GM18498 (cell line): ENCODE measurements at regions not wholly inside any gene's neighbourhood (a gene's known extent, or its start where the extent isn't known, plus 50 kb on each side); places are given as distances from the start of the nearest gene placed in this dataset.
A peak's percentile ranks its signal among the peaks of the same experiment; 100 is the strongest.
"Not testable (repeated sequence)": the region's sequence is repeated elsewhere in the genome, so short reads cannot be mapped to it uniquely, and the experiment has no call there.

Experiments
- ATAC-seq: cut with Tn5 transposase; IDR thresholded peaks from one replicate; pipeline ENCODE4 v1.9.1; 2021; ENCODE audit warnings: mild to moderate bottlenecking, moderate library complexity; ENCODE audit not compliant: unreplicated experiment

DNA sequence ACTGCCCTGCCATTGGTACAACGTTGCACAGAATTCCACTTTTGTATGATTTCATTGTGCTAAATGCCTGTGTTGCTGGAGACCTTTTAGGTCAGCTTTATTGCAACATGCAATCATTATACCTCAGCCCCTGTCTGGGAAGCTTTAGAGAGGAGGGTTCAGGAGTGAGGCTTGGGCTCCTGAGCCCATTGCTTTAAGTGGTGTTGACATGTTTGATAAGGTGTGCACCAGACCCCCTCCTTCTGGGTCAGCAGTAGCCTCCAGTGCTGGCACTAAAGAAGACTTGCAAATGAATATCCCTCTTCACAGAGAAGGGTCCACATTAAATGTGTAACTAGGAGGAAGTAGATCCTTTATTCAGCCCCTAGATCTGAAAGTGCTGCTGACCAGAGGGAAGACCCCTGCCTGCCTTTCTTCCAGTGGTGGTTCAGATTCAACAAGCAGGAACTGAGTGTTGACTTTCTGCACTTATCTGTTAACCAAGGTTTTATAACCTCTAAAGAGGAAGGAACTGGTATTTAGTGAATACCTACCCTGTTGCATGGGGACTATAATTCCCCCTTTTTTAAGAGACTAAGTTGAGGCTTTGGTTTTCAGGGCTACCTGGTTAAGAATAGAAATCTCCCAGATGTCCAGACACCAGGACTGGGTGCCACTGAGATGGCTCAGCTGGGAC lies 369.4 kb upstream of the IGFBP3 start:
- peak; percentile 7 for ATAC-seq

DNA sequence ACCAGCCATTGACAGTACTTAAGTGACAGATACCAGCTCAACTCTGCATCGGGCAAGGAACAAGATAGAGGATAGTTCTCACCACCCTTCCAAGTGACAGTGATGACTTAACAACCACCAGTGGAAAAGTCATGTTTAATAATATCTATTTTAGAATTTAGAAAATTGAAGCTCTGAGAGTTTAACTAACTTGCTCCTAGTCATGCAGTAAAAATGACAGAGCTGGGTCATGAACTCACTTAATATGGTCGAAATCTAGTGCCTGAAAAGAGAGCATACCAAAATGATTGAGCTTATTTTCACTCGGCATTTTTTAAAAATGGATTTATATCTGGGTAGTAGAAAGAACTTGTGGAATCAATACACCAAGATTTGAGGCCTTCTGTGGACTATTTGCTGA lies 367.8 kb upstream of the IGFBP3 start:
- no peak for ATAC-seq

DNA sequence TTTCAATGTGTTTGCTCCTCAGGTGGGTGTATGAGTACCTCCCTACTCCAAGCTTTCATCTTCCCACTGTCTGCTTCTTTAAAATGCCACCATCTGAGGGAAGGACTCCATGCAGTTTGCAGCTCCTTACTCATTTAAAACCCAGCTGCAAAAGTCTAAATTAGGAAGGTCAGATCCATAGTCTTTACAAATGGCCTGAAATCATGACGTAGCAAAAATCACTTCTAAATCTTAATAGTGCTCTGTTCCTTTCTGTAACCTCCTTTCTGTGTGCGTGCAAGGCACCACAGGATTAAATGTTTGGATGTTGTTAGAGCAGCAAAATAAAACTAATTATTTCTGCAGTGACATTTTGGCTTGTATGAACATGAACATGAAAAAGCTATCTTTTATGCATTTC lies 366.9 kb upstream of the IGFBP3 start:
- ATAC-seq = no peak

GRCh38 chr7:46286957-46287356 lies 365.9 kb upstream of the IGFBP3 start:
- no peak for ATAC-seq

DNA sequence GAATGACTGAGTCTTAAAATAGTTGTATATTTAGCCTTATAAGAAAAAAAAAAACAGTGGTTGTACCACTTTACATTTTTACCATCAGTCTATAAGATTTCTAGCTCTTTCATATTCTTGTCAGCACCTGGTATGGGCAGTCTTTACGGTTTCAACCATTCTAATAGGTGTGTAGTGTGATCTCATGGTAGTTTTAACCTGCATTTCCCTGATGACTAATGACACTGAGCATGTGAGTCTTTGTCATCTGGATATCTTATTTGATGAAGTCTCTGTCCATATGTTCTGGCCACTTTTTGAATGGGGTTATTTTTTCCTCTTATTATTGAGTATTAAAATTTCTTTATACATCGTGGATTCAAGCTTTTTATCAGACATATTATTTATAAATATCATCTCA lies 365.3 kb upstream of the IGFBP3 start:
- no peak for ATAC-seq

DNA sequence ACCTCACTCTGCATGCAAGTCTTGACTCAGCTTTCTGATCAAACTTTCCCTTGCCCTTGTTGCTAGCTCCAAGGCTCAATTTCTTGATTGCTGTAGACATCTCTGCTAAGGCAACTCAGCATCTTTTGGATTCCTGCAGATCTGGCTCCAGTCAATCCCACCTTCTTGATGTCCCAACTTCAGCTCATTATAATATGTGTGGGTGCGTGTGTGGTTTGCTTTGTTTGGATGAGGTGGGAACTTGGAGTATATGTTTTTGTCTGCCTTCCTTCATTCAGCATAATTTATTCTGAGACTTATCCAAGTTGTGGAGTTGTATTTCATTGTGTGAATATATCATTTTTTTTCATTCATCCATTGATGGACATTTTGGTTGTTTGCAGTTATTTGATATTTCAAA lies 364.8 kb upstream of the IGFBP3 start:
- no peak for ATAC-seq

GRCh38 chr7:46283852-46284251 lies 362.8 kb upstream of the IGFBP3 start:
- ATAC-seq = no peak

DNA sequence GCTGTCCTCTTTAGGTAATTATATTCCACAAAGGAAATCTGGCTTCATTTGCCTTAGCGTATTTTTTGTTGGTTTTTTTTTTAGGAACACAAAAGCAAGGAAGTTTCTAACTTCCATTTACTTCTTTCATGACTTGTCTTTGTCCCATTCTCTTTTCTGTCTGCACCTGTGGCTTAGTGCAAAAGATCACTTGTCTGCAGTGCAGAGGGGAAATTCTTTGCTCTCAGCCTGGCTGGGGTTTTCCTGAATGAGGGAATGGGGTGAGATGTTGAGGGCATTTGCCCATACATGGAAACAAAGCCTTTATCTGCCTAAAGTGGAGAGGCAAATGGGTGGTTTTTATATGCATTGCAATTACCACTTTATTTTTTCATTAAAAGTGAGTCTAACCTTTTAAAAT lies 361.1 kb upstream of the IGFBP3 start:
- no peak for ATAC-seq

DNA sequence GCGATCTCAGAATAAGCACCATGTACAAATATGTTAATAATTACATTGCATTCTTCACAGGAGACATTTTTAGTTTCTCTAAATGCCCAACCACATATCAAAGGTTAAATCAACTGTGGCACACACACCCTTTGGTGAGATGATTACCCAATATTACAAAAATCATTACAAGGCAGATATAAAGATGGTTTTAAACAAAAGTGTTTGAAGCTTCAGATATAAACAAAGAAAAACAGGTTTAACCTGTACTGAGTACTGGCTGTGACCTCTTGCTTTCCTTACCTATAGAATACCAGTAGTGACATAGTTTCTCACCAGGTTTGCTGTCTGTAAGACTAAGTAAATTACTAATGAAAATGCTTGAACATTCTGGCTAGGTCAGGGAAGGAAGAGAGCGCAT lies 360.0 kb upstream of the IGFBP3 start:
- no peak for ATAC-seq

DNA sequence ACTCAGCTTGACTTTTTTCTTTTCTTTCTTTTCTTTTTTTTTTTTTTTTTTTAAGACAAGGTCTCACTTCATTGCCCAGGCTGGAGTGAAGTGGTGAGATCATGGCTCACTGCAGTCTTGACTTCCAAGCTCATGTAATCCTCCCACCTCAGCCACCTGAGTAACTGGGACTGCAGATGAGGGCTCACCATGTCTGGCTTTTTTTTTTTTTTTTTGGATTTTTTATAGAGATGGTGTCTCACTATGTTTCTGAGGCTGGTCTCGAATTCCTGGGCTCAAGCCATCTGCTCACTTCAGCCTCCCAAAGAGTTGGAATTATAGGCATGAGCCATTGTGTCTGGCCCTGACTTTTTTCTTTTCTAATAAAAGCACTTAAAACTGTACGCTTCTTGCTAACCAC lies 358.2 kb upstream of the IGFBP3 start:
- no peak for ATAC-seq

- ATAC-seq = no peak
Measured at GRCh38 chr7:46264646-46265045, 343.6 kb upstream of the IGFBP3 start.

- not testable (repeated sequence) for ATAC-seq
Measured at GRCh38 chr7:46261638-46262037, 340.6 kb upstream of the IGFBP3 start.

DNA sequence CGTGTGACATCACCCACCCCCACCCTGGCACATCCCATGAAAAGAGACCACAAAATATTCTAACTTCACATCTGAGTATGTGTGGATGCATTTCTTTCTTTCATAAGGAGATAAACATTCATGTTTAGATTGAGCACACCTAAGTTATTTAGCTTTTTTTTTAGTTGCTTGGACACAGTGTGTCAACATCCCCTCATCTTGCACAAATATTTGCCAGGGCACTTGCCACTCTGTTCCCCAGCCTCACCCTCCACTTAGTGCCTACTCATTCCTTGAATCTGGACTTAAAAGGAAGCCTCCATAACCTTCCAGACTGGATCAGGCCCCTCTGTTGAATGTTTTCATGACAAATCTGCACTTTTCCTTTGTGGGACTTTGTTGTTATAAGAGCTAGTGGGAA lies 338.9 kb upstream of the IGFBP3 start:
- ATAC-seq = no peak

DNA sequence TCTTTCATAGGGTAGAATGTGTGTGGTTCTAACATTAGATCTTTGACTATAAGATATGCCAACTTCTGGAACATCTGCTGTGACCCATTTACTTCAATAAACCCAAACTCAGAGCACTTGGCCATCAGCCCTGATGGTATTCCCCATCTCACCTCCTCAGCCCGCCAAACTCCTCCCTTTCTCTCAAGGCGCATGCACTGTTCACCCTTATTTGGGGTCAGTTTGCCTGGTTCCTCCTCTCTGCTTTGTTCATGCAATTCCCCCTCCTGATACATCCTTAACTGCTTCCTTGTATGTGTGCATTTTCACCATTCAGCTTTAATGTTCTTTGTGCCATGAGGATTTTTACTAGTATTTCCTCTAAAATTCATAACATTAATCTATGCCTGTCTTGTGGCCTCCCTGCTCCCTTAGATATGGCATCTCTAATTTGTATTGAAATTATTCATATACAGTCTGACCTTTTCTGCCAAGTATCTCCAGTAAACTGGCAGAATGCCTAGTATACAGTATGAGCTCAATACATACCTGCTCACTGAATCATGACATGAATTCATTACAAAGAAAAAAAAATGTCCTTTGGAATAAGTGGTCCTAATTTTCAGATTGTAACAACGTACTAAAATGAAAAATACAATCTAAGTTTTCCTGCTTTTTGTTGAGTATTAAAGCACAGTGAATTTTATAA lies 336.8 kb upstream of the IGFBP3 start:
- ATAC-seq = no peak

- no peak for ATAC-seq
Measured at GRCh38 chr7:46256870-46257661, 336.0 kb upstream of the IGFBP3 start.

DNA sequence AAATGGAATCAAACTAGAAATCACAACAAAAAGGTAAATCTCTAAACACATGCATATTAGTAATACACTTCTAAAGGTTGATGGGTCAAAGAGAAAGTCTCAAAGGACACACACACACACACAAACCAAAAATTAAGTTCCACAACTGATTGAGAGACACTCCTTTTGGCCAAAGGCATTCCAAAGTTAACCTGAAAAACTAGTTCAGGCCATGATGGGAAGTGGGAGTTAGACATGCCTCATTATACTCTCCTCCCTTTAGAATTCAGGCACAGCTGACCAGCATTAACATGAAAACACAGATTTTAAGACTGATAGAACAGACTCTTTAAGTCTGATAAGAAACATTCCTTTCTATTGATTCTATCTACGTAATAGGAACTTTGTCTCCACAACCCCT lies 332.4 kb upstream of the IGFBP3 start:
- no peak for ATAC-seq

DNA sequence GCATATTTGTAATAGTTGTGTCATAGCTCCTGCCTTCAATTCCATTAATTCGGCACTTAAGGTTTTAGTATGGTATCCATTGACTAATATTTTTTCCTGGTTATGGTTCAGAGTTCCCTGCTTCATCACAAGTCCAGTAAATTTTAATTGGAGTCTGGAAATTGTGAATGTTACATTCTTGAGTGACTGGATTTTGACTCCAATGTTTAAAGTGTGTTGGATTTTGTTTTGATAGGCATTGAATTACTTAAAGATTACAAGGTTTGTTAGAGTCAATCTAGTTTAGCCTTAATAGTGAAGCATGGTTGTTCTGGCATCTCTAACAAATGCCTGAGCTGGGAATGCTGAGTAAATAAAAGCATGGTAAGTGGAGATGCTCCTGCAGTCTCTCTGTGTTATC lies 326.6 kb upstream of the IGFBP3 start:
- no peak for ATAC-seq

GRCh38 chr7:46245586-46246111 lies 324.6 kb upstream of the IGFBP3 start:
- no peak for ATAC-seq

DNA sequence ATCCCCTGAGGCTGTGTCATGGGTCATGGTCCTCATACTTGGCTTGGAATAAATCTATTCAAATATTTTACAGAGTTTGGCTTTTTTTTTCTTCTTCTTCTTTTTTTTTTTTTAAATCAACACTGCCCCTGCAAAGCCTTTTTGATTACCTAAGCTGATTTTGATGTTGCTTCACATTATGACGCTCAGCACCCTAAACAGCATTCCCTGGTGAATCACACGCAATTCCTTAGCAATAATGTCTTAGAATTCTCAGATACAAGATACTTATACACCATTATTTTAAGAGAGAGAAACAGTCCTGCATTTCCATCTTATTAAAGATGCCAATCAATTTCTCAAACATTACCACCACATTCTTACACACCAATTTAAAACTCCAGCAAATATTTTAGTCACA lies 323.7 kb upstream of the IGFBP3 start:
- ATAC-seq = no peak

DNA sequence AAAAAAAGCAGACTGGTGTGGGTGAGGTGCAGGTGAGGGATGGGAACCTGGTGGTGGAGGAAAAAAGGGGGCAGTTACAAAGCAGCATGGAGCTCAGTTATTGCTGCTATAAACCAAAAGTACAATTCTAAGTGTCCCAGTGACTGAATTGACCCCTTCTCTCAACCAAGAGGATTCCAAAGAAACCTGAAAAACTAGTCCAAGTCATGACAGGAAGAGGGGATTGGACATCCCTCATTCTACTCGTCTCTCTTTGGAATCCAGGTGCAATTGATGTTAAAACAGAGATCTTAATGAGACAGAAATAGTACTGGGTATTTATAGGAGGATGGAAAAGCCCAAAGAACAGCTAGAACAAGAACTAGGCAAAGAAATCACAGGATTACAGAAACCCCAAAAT lies 322.3 kb upstream of the IGFBP3 start:
- ATAC-seq = no peak

GRCh38 chr7:46239846-46240245 lies 318.8 kb upstream of the IGFBP3 start:
- no peak for ATAC-seq

DNA sequence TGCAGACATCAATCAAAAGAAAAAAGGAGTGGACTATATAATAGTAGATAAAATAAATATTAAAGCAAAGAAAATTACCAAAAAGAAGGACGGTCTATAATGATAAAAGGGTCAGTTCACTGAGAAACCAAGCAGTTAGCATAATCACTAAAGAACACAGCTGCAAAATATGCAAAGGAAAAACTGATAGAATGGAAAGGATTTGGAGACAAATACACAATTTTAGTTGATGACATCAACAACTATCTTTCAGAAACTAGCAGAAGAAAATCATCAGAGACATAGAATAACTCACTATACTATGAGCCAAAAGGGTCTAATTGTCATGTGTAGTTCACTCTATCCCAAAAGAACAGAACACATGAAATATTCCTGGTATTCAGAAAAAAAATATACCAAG lies 316.4 kb upstream of the IGFBP3 start:
- no peak for ATAC-seq
